Cardiac fibroblast (primary cell): ENCODE measurements at regions not wholly inside any gene's neighbourhood (a gene's known extent, or its start where the extent isn't known, plus 50 kb on each side); places are given as distances from the start of the nearest gene placed in this dataset.

Source experiments
- DNase-seq, 2 donors: peaks; one replicate each; pipeline versions ENCODE4 v3.0.0 to v3.0.0-alpha.2; 2010; ENCODE audit warnings: low read depth in 2 of 2
- H3K4me3 ChIP-seq, 2 donors: replicated peaks in 1 of 2; 1 replicate in 1 of 2; 2 replicates in 1 of 2; pipeline ENCODE4 v1.5.1; 2011; ENCODE audit warnings: low read depth in 2 of 2, low read length in 2 of 2, mild to moderate bottlenecking in 2 of 2, moderate library complexity in 1 of 2
- TF ChIP-seq, protein P1 (sequence below): IDR thresholded peaks from one replicate; pipeline ENCODE4 v1.5.1; 2011; ENCODE audit warnings: low read depth, mild to moderate bottlenecking, low read length, inconsistent platforms

DNA sequence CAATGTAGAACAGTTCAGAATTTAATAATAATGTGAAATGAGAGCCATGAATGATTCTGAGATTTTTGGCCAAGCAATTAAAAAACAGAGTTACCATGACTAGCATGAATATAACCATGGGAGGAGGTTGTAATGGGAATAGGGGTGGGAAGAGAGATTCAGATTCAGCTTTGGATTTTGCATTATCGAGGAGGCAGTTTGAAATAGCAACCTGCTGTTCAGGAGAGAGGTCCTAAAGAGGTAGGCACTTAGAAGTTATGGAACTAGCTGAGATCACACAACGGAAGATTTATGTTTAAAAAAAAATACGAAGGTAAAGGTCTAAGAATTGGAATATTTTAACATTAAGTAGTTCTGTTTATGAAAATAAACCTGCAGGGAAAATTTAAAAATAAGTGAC lies 124.4 kb upstream of the TECRL start:
- no peak for DNase-seq
- no peak overlapping the region for H3K4me3 ChIP-seq
- TF ChIP-seq, protein P1, sequence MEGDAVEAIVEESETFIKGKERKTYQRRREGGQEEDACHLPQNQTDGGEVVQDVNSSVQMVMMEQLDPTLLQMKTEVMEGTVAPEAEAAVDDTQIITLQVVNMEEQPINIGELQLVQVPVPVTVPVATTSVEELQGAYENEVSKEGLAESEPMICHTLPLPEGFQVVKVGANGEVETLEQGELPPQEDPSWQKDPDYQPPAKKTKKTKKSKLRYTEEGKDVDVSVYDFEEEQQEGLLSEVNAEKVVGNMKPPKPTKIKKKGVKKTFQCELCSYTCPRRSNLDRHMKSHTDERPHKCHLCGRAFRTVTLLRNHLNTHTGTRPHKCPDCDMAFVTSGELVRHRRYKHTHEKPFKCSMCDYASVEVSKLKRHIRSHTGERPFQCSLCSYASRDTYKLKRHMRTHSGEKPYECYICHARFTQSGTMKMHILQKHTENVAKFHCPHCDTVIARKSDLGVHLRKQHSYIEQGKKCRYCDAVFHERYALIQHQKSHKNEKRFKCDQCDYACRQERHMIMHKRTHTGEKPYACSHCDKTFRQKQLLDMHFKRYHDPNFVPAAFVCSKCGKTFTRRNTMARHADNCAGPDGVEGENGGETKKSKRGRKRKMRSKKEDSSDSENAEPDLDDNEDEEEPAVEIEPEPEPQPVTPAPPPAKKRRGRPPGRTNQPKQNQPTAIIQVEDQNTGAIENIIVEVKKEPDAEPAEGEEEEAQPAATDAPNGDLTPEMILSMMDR = no peak

DNA sequence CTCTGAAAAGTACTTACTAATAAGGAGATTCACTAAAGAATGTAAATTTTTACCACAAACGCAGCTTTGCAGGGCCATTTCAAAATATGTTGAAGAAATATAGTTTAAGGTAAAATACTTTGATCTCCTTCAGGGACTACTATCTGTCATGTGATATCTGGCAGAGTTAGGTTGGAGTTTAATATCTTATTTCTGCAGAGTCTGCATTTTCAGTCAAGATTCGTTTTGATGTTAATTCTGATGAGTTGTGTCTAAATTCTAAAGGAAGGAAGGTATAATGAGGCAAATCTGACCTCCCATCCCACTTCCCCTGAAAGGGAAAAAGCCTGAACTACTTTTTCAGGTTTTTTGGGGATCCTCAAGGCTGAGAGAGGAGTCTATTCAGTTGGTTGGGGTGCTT lies 123.9 kb upstream of the TECRL start:
- no peak overlapping the region for H3K4me3 ChIP-seq
- TF ChIP-seq, protein P1 = no peak
- DNase-seq = no peak

DNA sequence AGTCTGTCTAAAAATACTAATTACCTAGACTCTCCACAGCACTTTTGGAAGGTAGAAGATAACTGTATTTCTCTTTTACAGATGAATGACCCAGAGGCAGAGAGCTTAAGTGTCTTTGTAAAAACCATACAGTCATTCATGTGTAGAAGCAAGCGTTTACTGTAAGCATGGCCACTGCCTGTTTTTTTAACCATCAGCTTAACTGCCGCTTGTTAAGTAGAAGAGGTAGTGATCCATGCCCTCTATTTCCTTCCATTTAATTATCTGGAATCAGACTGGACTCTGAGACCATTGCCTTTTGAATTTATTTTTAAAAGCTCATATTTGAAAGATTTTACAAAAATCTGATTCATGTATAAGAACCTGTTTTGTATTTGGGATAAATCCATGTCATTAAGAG lies 111.2 kb upstream of the TECRL start:
- H3K4me3 ChIP-seq = no peak overlapping the region
- TF ChIP-seq, protein P1 = no peak
- no peak for DNase-seq

DNA sequence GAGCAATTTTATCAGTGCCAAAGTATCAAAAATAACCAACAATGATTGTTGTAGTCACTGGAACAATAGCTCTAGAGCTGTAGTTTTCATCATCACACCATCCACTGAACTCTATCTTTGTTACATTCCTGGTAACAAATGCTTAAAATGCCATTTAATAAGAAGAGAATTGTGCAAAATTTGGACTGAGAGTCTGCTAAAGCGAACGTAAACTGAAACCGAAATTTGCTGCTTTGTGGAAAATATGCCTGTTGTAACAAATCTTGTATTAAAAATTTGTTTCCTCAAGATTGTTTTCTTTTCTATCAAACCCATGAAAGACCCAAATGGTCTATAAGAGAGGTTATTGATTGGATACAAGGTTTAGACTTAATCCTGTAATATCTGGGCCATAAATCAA lies 109.3 kb upstream of the TECRL start:
- DNase-seq = no peak
- no peak overlapping the region for H3K4me3 ChIP-seq
- TF ChIP-seq, protein P1 = no peak

DNA sequence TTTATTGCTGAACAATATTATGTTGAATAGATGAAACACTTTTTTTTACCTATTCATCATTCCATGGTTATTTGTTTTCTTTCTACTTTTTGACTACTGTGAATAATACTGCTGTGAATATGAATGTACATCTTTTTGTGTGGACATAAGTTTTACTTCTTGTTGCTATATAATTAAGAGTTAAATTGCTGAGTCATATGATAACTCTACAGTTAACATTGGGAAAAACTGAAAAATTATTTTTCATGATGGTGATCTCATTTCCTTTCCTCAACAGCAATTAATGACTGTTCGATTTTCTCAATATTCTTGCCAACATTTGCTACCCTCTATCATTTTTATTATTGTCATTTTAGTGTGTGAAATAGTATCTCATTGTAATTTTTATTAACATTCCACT lies 106.9 kb upstream of the TECRL start:
- TF ChIP-seq, protein P1 = no peak
- no peak for DNase-seq
- H3K4me3 ChIP-seq = no peak overlapping the region

DNA sequence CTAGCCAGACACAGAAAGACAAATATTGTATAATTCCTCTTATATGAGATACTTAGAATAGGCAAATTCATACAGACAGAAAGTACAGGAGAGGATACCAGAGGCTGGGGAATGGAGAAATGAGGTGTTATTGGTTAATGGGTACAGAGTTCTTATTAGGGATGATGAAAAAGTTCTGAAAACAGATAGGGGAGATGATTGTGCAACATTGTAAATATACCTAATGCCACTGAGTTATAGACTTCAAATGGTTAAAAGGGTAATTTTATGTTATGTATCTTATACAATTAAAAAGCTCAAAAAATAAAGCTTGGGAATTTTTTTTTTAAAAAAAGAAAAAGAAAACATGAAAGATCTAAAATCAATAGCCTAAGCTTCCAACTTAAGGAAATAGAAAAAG lies 98.8 kb upstream of the TECRL start:
- no peak for DNase-seq
- TF ChIP-seq, protein P1 = no peak
- no peak overlapping the region for H3K4me3 ChIP-seq

DNA sequence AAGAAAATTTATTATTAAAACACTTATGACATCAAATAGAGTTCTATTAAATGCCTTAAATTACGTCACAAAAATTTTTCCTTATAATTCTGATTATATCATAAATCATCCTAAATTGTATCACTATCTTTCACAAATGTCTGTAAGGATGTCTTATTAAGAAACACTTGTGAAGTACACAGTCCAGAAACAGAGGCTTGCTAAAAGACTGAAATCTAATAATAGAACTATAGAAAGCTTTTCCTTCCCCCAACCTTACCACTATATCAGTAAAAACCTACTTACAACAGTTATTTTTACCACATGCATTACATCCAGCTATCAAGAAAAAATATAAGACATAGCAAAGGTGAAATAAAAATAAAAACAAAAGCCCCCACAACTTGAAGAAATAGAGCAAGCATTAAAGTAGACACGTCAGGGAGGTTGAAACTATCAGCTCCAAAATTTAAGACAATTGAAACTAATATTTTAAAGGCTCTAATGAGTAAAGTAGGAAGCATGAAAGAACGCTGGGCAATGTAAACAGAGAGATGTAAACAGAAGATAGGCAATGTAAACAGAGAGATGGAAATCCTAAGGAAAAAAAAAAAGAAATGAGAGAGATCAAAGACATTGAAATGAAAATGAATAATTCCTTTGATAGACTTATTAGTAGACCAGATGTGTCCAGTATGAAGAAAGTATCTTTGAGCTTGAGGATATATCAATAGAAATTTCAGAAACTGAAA lies 94.9 kb upstream of the TECRL start:
- TF ChIP-seq, protein P1 = no peak
- no peak overlapping the region for H3K4me3 ChIP-seq
- DNase-seq = no peak
